Activated CD4-positive, alpha-beta memory T cell treated with anti-CD3 and anti-CD28 coated beads, Interleukin-2, amount 10 ng/mL, durations not matched to agents 7 days and 5 days (primary cell): ENCODE measurements at regions not wholly inside any gene's neighbourhood (a gene's known extent, or its start where the extent isn't known, plus 50 kb on each side); places are given as distances from the start of the nearest gene placed in this dataset.

ENCODE experiments used
- CTCF ChIA-PET: fragments of 350-600 bp; sonication (Branson Sonifier 250); formaldehyde crosslinking; loops from one replicate; lab custom pipeline; 2021; ENCODE audit warnings: antibody characterized with exemption, inconsistent platforms; lab: Charles Lee
- POLR2A ChIA-PET: fragments of 350-600 bp; sonication (Branson Sonifier 250); formaldehyde crosslinking; loops from one replicate; lab custom pipeline; 2021; ENCODE audit warnings: antibody characterized with exemption; lab: Charles Lee
- DNase-seq: peaks from one replicate; pipeline ENCODE4 v3.0.0-alpha.2; 2020
- H3K27ac Mint-ChIP-seq: one replicate; pipeline ENCODE4 v1.8.0; 2021; ENCODE audit warnings: mild to moderate bottlenecking, mixed read lengths
- H3K27me3 Mint-ChIP-seq: one replicate; pipeline ENCODE4 v1.8.0; 2021; ENCODE audit warnings: mixed read lengths
- H3K36me3 Mint-ChIP-seq: one replicate; pipeline ENCODE4 v1.8.0; 2021; ENCODE audit warnings: low read depth, mixed read lengths
- H3K4me1 Mint-ChIP-seq: one replicate; pipeline ENCODE4 v1.8.0; 2021; ENCODE audit warnings: mixed read lengths
- H3K4me3 Mint-ChIP-seq: one replicate; pipeline ENCODE4 v1.8.0; 2021; ENCODE audit warnings: mild to moderate bottlenecking, mixed read lengths
- H3K9me3 Mint-ChIP-seq: one replicate; pipeline ENCODE4 v1.8.0; 2021; ENCODE audit warnings: mixed read lengths

DNA sequence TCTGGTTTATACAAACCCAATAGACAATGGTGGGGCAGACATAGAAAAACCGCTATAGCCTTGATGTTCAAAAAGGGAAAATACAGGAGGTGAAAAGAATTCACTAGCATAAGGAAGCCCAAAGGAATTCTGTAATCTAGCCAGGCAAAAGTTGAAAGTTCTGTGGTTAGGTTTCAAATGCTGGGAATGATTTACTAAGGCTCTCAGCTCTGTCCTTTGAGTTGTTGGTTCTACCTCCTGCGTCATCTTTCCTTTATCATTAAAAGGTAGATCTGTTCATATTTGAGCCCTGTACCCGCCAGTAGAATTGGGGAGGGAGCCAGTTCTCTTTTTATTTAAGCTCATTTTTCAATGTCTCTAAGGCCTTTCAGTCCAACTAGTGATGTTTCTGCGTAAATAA is 866.5 kb downstream of the IGSF11 start:
- Mint-ChIP-seq H3K27ac (no peak overlapping the region), H3K9me3 (peaks cover 13% of the 10 kb centered on the region), H3K4me1 (no peaks in the 10 kb centered on the region), H3K27me3 (no peaks in the 10 kb centered on the region), H3K4me3 (no peak overlapping the region), H3K36me3 (no peaks in the 10 kb centered on the region)
- ChIA-PET POLR2A (no interaction called here), CTCF (no interaction called here)
- no peak for DNase-seq

DNA sequence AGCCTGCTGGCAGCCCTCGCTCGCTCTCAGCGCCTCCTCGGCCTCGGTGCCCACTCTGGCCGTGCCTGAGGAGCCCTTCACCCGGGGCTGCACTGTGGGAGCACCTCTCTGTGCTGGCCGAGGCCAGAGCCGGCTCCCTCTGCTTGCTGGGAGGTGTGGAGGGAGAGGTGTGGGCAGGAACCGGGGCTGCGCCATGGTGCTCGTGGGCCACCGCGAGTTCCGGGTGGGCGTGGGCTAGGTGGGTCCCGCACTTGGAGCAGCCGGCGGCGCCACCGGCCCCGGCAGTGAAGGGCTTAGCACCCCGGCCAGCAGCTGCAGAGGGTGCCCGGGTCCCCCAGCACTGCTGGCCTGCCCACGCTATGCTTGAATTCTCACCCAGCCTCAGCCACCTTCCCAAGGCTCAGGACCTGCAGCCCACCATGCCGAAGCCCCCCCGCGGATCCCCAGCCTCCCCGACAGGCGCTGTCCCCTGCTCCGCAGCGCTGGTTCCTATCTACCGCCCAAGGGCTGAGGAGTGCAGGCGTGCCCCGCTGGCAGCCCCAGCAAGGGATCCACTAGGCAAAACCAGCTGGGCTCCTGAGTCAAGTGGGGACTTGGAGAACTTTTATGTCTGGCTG is 863.3 kb downstream of the IGSF11 start:
- Mint-ChIP-seq H3K4me3 (no peak overlapping the region), H3K36me3 (no peaks in the 10 kb centered on the region), H3K27me3 (no peaks in the 10 kb centered on the region), H3K27ac (no peak overlapping the region), H3K9me3 (peaks cover 15% of the 10 kb centered on the region), H3K4me1 (no peaks in the 10 kb centered on the region)
- ChIA-PET CTCF (no interaction called here), POLR2A (no interaction called here)
- no peak for DNase-seq

DNA sequence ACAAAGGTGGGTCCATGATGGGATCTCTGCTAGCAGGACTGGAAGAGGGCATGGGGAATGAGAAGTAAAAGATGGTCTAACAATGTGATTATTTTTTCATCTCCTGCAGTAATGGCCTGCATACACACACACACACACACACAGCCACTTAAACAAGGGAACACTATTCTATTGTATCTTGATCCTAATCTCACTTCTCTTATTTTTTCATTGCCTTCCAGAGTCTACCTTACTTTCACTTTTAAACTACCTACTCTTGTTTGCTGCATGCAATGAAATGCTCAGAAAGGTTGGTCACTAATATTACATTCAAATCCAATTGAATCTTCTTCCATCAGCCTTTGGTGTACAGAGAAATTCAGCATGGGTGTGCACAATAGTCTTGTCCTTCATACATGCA is 853.8 kb downstream of the IGSF11 start:
- H3K4me3 Mint-ChIP-seq: no peak overlapping the region
- ChIA-PET POLR2A (no interaction called here), CTCF (no interaction called here)
- no peaks in the 10 kb centered on the region for H3K27me3 Mint-ChIP-seq
- H3K4me1 Mint-ChIP-seq: no peaks in the 10 kb centered on the region
- no peaks in the 10 kb centered on the region for H3K36me3 Mint-ChIP-seq
- no peak for DNase-seq
- H3K9me3 Mint-ChIP-seq: peaks cover 7% of the 10 kb centered on the region
- H3K27ac Mint-ChIP-seq: no peak overlapping the region

DNA sequence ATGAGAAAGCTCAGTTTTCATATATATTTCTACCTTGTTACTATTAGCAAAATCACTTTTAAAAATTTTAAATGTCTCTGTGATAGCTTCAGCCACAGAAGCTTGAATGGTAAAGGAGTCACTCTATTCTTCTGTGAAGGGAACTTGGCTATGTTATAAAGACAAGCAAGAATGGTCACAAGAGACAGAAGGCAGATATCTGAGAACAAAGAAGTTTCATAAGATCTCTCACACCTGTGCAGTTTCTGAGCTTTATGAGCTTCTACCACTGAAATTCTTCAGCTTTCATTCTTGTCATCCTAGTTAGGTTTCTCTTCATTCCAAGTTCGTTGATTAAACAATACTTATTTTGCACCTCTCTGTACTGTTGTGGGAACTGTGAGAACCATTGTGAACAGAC is 853.4 kb downstream of the IGSF11 start:
- H3K4me1 Mint-ChIP-seq: no peaks in the 10 kb centered on the region
- no peak for DNase-seq
- no peaks in the 10 kb centered on the region for H3K27me3 Mint-ChIP-seq
- H3K27ac Mint-ChIP-seq: no peak overlapping the region
- ChIA-PET CTCF (no interaction called here), POLR2A (no interaction called here)
- no peak overlapping the region for H3K4me3 Mint-ChIP-seq
- no peaks in the 10 kb centered on the region for H3K36me3 Mint-ChIP-seq
- peaks cover 8% of the 10 kb centered on the region for H3K9me3 Mint-ChIP-seq

DNA sequence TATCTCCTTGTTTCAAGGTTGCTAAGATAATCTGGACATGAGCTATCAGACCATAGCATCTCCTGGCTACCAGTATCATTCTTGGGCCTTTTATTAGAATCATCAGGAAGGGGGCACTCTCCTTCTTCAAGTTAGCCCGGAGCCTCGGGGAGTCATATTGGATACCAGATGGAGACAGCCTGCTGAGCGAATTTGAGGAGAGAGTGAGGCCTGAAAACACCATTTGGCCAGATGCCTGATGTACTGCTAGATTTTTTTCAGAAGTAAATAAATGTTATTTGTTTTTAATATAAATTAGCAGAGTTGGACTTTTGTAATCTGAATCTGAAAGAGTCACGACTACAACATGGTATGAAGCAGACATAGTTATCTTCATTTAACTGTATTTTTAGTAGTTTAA is 848.6 kb downstream of the IGSF11 start:
- H3K9me3 Mint-ChIP-seq: peaks cover 9% of the 10 kb centered on the region

DNA sequence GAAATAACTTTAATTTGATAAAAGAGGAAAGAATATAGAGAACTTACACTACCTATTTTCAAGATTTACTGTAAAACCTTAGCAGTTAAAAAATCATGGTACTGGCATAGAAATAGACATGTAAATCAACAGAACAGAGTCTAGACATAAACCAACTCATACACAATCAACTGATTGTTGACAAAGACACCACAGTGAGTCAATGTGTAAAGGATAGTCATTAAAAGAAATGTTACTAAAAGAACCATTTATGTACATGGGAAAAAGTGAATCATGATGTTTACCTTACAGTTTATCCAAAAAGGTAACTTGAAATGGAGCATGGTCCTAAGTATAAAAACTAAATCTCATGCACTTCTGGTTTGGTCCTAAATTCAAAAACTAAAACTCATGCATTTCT is 847.4 kb downstream of the IGSF11 start:
- no peak overlapping the region for H3K4me3 Mint-ChIP-seq
- H3K4me1 Mint-ChIP-seq: no peaks in the 10 kb centered on the region
- no peaks in the 10 kb centered on the region for H3K36me3 Mint-ChIP-seq

More for the DNA sequence above, 848.6 kb downstream of the IGSF11 start:
- POLR2A ChIA-PET: no interaction called here
- Mint-ChIP-seq H3K27me3 (no peaks in the 10 kb centered on the region), H3K4me1 (no peaks in the 10 kb centered on the region), H3K36me3 (no peaks in the 10 kb centered on the region), H3K27ac (no peak overlapping the region), H3K4me3 (no peak overlapping the region)
- DNase-seq: no peak
- CTCF ChIA-PET: no interaction called here

DNA sequence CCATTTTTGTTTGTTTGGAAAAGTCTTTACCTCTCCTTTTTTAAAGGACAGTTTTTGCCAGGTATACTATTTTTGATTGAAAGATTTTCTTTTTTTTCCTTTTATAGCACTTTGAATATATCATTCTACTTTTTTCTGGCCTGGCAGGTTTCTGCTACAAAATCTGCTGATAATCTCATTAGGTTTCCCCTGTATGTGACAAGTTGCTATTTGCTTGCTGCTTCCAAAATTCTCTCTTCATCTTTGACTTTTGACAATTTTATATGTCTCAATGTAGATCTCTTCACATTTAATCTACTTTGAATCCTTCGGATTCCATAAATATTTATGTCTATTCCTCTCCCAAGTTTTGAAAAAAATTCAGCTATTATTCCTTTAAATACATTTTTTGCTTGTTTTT is 838.5 kb downstream of the IGSF11 start:
- ChIA-PET CTCF (no interaction called here), POLR2A (no interaction called here)
- no peak overlapping the region for H3K27ac Mint-ChIP-seq
- no peaks in the 10 kb centered on the region for H3K36me3 Mint-ChIP-seq
- H3K27me3 Mint-ChIP-seq: no peaks in the 10 kb centered on the region
- peaks cover 29% of the 10 kb centered on the region for H3K9me3 Mint-ChIP-seq
- no peaks in the 10 kb centered on the region for H3K4me1 Mint-ChIP-seq
- no peak overlapping the region for H3K4me3 Mint-ChIP-seq
- no peak for DNase-seq

More for the DNA sequence above, 847.4 kb downstream of the IGSF11 start:
- ChIA-PET POLR2A (no interaction called here), CTCF (no interaction called here)
- Mint-ChIP-seq H3K27ac (no peak overlapping the region), H3K27me3 (no peaks in the 10 kb centered on the region), H3K9me3 (peaks cover 17% of the 10 kb centered on the region)
- DNase-seq: no peak

DNA sequence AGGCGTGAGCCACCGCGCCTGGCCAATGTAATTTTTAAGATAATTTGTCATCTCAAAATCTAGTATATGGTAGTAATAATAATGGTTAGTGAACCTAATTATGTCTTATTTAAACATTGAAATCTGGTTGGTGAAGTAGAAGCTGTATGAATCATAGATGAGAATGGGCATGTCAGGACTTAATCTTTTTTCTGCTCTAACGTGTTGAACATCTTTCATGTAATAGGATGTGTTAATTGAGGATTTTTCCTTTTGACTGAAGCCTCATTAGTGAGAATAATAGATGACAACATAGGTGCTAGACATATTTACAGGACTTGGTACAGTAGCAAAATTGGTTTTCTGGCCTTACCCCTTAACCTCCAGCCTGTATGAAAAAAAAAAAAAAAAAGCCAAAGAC is 835.6 kb downstream of the IGSF11 start:
- POLR2A ChIA-PET: no interaction called here
- Mint-ChIP-seq H3K9me3 (peaks cover 14% of the 10 kb centered on the region), H3K4me1 (no peaks in the 10 kb centered on the region), H3K27me3 (no peaks in the 10 kb centered on the region), H3K4me3 (no peak overlapping the region), H3K36me3 (no peaks in the 10 kb centered on the region), H3K27ac (no peak overlapping the region)
- no peak for DNase-seq
- CTCF ChIA-PET: no interaction called here

DNA sequence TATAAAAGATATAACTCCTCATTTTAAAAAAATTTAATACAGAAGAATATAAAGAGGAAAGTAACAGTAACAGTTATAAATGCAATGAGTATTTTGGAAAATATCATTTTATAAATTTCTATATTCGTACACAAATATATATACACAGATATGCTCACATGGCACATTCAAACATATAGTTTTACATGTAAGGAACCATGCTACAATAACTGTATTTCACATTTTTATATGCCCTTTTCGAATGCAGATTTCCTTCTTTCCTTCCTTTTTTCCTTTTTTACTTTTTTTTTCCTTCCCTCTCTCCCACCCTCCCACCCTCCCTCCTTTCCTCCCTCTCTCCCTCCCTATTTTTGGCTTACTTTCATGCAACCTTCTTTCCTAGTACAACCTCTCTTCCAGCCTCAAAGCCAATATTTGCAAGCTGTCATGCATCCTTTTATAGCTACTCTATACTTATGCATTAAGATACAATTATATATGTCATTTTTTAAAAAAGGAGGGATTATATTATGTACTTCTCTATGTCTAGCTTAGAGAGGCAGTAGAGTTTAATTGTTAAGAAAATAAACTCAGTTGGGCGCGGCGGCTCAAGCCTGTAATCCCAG is 830.5 kb downstream of the IGSF11 start:
- Mint-ChIP-seq H3K9me3 (peaks cover 7% of the 10 kb centered on the region), H3K36me3 (no peaks in the 10 kb centered on the region), H3K4me3 (no peak overlapping the region), H3K27ac (no peak overlapping the region), H3K4me1 (no peaks in the 10 kb centered on the region), H3K27me3 (no peaks in the 10 kb centered on the region)
- ChIA-PET CTCF (no interaction called here), POLR2A (no interaction called here)
- DNase-seq: no peak

DNA sequence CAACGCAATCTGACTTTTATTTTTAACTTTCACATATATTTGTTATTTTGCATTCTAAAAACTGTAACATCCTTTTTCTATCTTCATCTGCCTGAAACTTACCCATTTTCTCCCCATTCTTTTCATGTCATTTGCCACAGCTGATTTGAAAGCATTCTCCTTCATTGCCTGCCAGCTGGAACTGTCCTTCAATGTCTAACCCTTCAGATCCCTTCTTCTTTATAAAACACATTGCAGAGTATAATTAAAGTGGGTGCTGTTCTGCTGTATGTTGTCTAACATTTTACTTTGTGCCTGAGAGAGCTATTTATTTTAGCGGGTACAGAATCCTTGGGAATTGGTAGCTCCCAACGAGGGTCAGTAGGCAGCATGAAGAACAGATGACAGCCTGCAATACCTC is 827.4 kb downstream of the IGSF11 start:
- H3K27ac Mint-ChIP-seq: no peak overlapping the region
- no peaks in the 10 kb centered on the region for H3K36me3 Mint-ChIP-seq
- H3K4me3 Mint-ChIP-seq: no peak overlapping the region
- DNase-seq: no peak
- no peaks in the 10 kb centered on the region for H3K4me1 Mint-ChIP-seq
- ChIA-PET POLR2A (no interaction called here), CTCF (no interaction called here)
- no peaks in the 10 kb centered on the region for H3K9me3 Mint-ChIP-seq
- no peaks in the 10 kb centered on the region for H3K27me3 Mint-ChIP-seq

DNA sequence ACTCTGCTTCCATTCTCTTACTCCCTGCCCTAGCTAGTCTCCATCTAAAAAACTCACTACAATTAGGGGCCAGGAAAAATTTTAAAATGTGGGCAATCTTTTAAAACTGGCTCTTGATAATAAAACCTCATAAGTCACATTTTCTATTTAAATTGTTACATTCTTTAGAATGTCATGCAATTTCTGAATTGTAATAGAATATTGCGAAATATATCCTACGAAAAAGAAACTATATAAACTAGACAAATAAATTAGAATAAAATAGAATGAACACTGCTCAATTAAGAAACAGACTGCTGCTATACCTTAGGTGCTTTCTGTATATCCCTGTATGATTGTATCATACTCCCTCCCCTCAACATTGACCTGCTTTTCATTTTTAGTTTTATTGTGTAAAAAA is 826.0 kb downstream of the IGSF11 start:
- no peaks in the 10 kb centered on the region for H3K9me3 Mint-ChIP-seq
- H3K4me3 Mint-ChIP-seq: no peak overlapping the region
- no peak for DNase-seq
- ChIA-PET CTCF (no interaction called here), POLR2A (no interaction called here)
- H3K4me1 Mint-ChIP-seq: no peaks in the 10 kb centered on the region
- H3K27me3 Mint-ChIP-seq: no peaks in the 10 kb centered on the region
- no peaks in the 10 kb centered on the region for H3K36me3 Mint-ChIP-seq
- no peak overlapping the region for H3K27ac Mint-ChIP-seq

DNA sequence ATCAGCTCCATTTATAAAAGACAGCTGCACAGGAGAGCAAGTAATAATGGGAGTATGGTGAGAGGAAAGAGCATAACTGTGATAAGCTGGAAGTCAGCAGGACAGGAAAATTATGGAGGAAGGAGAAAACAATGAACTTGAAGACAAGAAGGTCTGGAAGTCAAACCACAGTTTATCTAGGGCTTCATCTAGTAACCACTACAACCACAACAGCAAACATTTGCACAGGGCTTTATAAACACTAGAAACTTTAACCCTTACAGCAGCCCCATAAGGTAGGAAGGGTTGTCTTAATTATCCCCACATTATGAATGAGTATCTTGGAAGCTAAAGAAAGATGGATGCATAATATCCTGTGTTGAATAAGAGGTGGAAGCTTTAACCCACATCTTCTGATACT is 820.8 kb downstream of the IGSF11 start:
- no peaks in the 10 kb centered on the region for H3K9me3 Mint-ChIP-seq
- DNase-seq: no peak
- H3K36me3 Mint-ChIP-seq: no peaks in the 10 kb centered on the region
- H3K4me1 Mint-ChIP-seq: no peaks in the 10 kb centered on the region
- CTCF ChIA-PET: no interaction called here
- no peak overlapping the region for H3K27ac Mint-ChIP-seq
- no peaks in the 10 kb centered on the region for H3K27me3 Mint-ChIP-seq
- no peak overlapping the region for H3K4me3 Mint-ChIP-seq
- POLR2A ChIA-PET: no interaction called here

DNA sequence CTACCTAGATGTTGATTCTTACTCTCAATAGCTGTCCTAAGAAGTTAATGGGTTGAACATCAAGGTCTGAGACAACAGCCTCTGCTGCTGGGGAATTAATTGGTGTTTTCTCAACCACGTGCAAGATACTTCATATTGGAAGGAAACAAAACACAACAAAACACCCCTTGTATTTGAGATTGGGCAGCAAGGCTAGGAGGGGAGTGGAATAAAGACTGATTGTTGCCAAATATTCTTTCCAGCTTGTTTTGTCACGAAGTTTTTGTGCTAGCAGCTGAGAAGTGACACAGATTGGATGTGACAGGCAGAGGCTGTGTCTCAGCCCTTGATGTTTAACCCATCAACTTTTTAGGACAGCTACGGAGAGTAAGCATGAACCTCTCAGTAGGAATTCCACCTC is 808.4 kb downstream of the IGSF11 start:
- DNase-seq: no peak
- H3K36me3 Mint-ChIP-seq: no peaks in the 10 kb centered on the region
- peaks cover 12% of the 10 kb centered on the region for H3K9me3 Mint-ChIP-seq
- H3K4me3 Mint-ChIP-seq: no peak overlapping the region
- POLR2A ChIA-PET: no interaction called here
- H3K27me3 Mint-ChIP-seq: no peaks in the 10 kb centered on the region
- H3K4me1 Mint-ChIP-seq: no peaks in the 10 kb centered on the region
- CTCF ChIA-PET: no interaction called here
- H3K27ac Mint-ChIP-seq: no peak overlapping the region

DNA sequence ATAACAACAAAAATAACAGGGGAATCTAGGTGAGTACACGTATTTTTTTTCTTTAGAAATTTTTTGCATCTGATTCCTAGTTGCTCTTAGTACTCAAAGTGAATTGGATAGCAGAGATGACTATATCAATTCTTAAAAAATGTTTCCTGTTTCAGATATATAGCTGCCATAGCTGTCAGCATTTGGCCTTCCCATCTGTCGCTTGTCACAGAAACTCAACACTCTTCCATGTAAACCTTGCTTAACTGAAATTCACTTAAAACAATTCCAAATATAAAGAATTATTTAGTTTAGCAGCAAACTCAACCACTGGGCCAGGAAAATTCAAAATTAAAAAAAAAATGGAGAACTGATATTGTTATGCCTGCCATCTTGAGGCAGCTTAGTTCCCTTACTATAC is 807.5 kb downstream of the IGSF11 start:
- ChIA-PET POLR2A (no interaction called here), CTCF (no interaction called here)
- peaks cover 5% of the 10 kb centered on the region for H3K9me3 Mint-ChIP-seq
- no peak overlapping the region for H3K4me3 Mint-ChIP-seq
- DNase-seq: no peak
- H3K27me3 Mint-ChIP-seq: no peaks in the 10 kb centered on the region
- no peak overlapping the region for H3K27ac Mint-ChIP-seq
- H3K36me3 Mint-ChIP-seq: no peaks in the 10 kb centered on the region
- no peaks in the 10 kb centered on the region for H3K4me1 Mint-ChIP-seq
